Neural progenitor cell (in vitro differentiated cells): ENCODE measurements at regions not wholly inside any gene's neighbourhood (a gene's known extent, or its start where the extent isn't known, plus 50 kb on each side); places are given as distances from the start of the nearest gene placed in this dataset.

ENCODE experiments used
- DNase-seq: peaks from one replicate; pipeline ENCODE4 v3.0.0-alpha.2; 2016; ENCODE audit warnings: low spot score
- H2AFZ ChIP-seq: fragments of 200-600 bp; sonication (generic); replicated peaks from 2 replicates; pipeline ENCODE4 v1.6.1; 2016; ENCODE audit warnings: antibody characterized with exemption
- H3F3A ChIP-seq: fragments of 200-600 bp; sonication (generic); 2 replicates; pipeline ENCODE4 v1.6.1; 2016; ENCODE audit warnings: antibody characterized with exemption, low read depth
- H3K27ac ChIP-seq: fragments of 200-600 bp; sonication (generic); 2 replicates; pipeline ENCODE4 v1.5.1; 2016; ENCODE audit warnings: mild to moderate bottlenecking
- H3K27me3 ChIP-seq: fragments of 200-600 bp; sonication (generic); 2 replicates; pipeline ENCODE4 v1.6.1; 2016; ENCODE audit warnings: mild to moderate bottlenecking, moderate library complexity
- H3K36me3 ChIP-seq: fragments of 200-600 bp; sonication (generic); 2 replicates; pipeline ENCODE4 v1.5.1; 2016
- H3K4me1 ChIP-seq: fragments of 200-600 bp; sonication (generic); 2 replicates; pipeline ENCODE4 v1.6.1; 2016; ENCODE audit warnings: mixed run types
- H3K4me2 ChIP-seq: fragments of 200-600 bp; sonication (generic); 2 replicates; pipeline ENCODE4 v1.6.1; 2016
- H3K4me3 ChIP-seq: fragments of 200-600 bp; sonication (generic); 2 replicates; pipeline ENCODE4 v1.5.1; 2016
- H3K79me2 ChIP-seq: fragments of 200-600 bp; sonication (generic); 2 replicates; pipeline ENCODE4 v1.6.1; 2016; ENCODE audit warnings: low read depth
- H3K9ac ChIP-seq: fragments of 200-600 bp; sonication (generic); 2 replicates; pipeline ENCODE4 v1.6.1; 2016
- H3K9me3 ChIP-seq: fragments of 200-600 bp; sonication (generic); 2 replicates; pipeline ENCODE4 v1.5.1; 2016; ENCODE audit warnings: low read depth
- H4K20me1 ChIP-seq: fragments of 200-600 bp; sonication (generic); 2 replicates; pipeline ENCODE4 v1.6.1; 2016; ENCODE audit warnings: low read depth
- H3K27ac Mint-ChIP-seq: 3 replicates; pipeline ENCODE4 v1.8.0; 2021; ENCODE audit warnings: mixed read lengths
- H3K27me3 Mint-ChIP-seq: 2 replicates; pipeline ENCODE4 v1.8.0; 2022; ENCODE audit warnings: low read depth, mild to moderate bottlenecking, inconsistent platforms, moderate library complexity, mixed read lengths; ENCODE audit not compliant: insufficient read depth
- H3K36me3 Mint-ChIP-seq: 3 replicates; pipeline ENCODE4 v1.8.0; 2021; ENCODE audit warnings: mixed read lengths
- H3K4me1 Mint-ChIP-seq: 3 replicates; pipeline ENCODE4 v1.8.0; 2021; ENCODE audit warnings: mixed read lengths
- H3K4me3 Mint-ChIP-seq: 3 replicates; pipeline ENCODE4 v1.8.0; 2021; ENCODE audit warnings: mild to moderate bottlenecking, moderate library complexity, mixed read lengths
- H3K9me3 Mint-ChIP-seq: 3 replicates; pipeline ENCODE4 v1.8.0; 2020; ENCODE audit warnings: mixed read lengths
- EZH2 ChIP-seq: fragments of 200-600 bp; sonication (generic); IDR thresholded peaks from 2 replicates; pipeline ENCODE4 v1.6.1; 2017; ENCODE audit warnings: antibody characterized with exemption, mild to moderate bottlenecking, moderate library complexity
- EZH2phosphoT487 ChIP-seq: fragments of 200-600 bp; sonication (generic); IDR thresholded peaks from 2 replicates; pipeline ENCODE4 v1.6.1; 2017; ENCODE audit warnings: antibody characterized with exemption
- TF ChIP-seq, protein P1 (sequence below): fragments of 200-600 bp; sonication (generic); IDR thresholded peaks from 2 replicates; pipeline ENCODE4 v1.5.1; 2017; ENCODE audit warnings: antibody characterized with exemption, mild to moderate bottlenecking

DNA sequence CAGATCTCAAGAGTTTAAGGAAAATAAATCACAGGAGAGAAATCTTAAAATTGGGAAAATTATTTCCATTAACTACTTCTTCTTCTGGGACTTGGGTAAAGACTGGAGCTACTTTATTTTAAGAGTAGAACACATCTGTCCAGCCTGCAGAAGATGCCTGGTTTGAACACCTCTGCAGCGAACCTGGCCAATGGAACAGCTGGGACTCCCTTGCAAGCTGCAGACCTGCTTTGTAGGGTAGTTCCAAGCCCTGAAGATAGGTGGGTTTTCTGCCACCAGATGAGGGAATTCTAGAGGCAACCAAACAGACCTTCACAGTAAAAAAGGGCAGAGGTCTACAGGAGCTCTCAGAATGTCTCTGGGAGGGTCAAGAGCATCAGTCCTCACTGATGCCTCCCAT, 86.5 kb upstream of the CACNA1E start:
- H3K4me3 ChIP-seq, result no peak overlapping the region
- no peaks in the 10 kb centered on the region for H3K27me3 ChIP-seq
- Mint-ChIP-seq H3K36me3 (no peaks in the 10 kb centered on the region), H3K9me3 (no peaks in the 10 kb centered on the region), H3K4me1 (peaks cover 6% of the 10 kb centered on the region), H3K4me3 (no peak overlapping the region), H3K27me3 (no peaks in the 10 kb centered on the region), H3K27ac (no peak overlapping the region)
- H3K27ac ChIP-seq, result no peak overlapping the region
- H4K20me1 ChIP-seq, result no peaks in the 10 kb centered on the region
- no peaks in the 10 kb centered on the region for H3K36me3 ChIP-seq
- H3K4me2 ChIP-seq, result no peak overlapping the region
- no peaks in the 10 kb centered on the region for H3K79me2 ChIP-seq
- no peak for DNase-seq
- no peaks in the 10 kb centered on the region for H3F3A ChIP-seq
- H3K9ac ChIP-seq, result no peak overlapping the region
- H2AFZ ChIP-seq, result no peak overlapping the region
- H3K4me1 ChIP-seq, result no peaks in the 10 kb centered on the region
- TF ChIP-seq EZH2phosphoT487 (no peak), EZH2 (no peak)
- TF ChIP-seq, protein P1, sequence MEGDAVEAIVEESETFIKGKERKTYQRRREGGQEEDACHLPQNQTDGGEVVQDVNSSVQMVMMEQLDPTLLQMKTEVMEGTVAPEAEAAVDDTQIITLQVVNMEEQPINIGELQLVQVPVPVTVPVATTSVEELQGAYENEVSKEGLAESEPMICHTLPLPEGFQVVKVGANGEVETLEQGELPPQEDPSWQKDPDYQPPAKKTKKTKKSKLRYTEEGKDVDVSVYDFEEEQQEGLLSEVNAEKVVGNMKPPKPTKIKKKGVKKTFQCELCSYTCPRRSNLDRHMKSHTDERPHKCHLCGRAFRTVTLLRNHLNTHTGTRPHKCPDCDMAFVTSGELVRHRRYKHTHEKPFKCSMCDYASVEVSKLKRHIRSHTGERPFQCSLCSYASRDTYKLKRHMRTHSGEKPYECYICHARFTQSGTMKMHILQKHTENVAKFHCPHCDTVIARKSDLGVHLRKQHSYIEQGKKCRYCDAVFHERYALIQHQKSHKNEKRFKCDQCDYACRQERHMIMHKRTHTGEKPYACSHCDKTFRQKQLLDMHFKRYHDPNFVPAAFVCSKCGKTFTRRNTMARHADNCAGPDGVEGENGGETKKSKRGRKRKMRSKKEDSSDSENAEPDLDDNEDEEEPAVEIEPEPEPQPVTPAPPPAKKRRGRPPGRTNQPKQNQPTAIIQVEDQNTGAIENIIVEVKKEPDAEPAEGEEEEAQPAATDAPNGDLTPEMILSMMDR, result no peak
- H3K9me3 ChIP-seq, result no peaks in the 10 kb centered on the region

DNA sequence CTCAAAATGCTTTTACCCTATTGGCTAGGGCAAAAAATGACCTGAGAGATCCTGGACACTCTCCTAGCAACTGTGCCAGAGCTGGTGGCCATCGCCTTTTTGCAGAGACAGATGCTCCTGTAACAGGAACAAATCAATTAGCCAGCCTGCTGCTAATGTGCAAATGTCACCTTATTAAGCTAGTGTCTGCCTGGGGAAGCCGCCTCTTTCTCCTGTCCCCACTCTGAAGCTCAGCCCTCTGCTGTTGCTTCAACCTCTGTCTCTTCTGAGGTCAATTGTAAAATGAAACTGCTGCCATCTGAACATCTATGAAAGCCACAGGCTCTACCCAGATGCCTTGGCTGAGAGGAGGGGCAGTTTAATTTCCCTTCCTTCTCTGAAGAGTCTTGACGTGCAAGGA, 85.5 kb upstream of the CACNA1E start:
- Histone ChIP-seq H3K4me3 (no peak overlapping the region), H3K27me3 (no peaks in the 10 kb centered on the region), H3K36me3 (no peaks in the 10 kb centered on the region), H3K4me1 (no peaks in the 10 kb centered on the region), H3K9ac (no peak overlapping the region), H3K79me2 (no peaks in the 10 kb centered on the region), H3F3A (no peaks in the 10 kb centered on the region), H3K27ac (no peak overlapping the region), H4K20me1 (no peaks in the 10 kb centered on the region), H2AFZ (peak overlapping the region; percentile 45), H3K4me2 (no peak overlapping the region), H3K9me3 (no peaks in the 10 kb centered on the region)
- no peak for DNase-seq
- H3K27ac Mint-ChIP-seq, result no peak overlapping the region
- peaks cover 2% of the 10 kb centered on the region for H3K27me3 Mint-ChIP-seq
- peaks cover 6% of the 10 kb centered on the region for H3K4me1 Mint-ChIP-seq
- no peak overlapping the region for H3K4me3 Mint-ChIP-seq
- TF ChIP-seq, protein P1, result no peak
- TF ChIP-seq EZH2phosphoT487 (no peak), EZH2 (no peak)
- no peaks in the 10 kb centered on the region for H3K36me3 Mint-ChIP-seq
- H3K9me3 Mint-ChIP-seq, result no peaks in the 10 kb centered on the region

DNA sequence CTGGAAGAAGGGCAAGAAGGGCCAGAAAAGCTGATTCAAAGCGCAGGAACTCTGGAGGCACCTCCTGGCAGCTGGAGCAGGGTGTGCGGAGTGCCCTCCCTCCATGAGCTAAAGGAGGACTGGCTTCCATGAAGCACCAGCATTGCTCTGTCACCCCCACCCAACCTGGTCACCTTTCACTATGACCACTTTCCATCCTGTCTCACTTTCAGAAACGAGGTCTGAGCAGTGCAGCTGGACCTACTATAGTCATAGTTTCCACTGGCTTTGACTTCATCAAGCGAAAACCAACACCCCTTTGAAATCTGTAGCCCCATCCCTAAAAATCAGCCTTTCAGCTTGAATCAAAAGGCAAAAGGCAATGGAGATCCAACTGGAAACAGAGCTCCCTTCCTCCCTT, 84.8 kb upstream of the CACNA1E start:
- Histone ChIP-seq H3K4me1 (no peaks in the 10 kb centered on the region), H3K4me3 (no peak overlapping the region), H3K36me3 (no peaks in the 10 kb centered on the region), H4K20me1 (no peaks in the 10 kb centered on the region), H3K27me3 (no peaks in the 10 kb centered on the region), H3F3A (no peaks in the 10 kb centered on the region), H3K79me2 (no peaks in the 10 kb centered on the region), H2AFZ (no peak overlapping the region), H3K9me3 (no peaks in the 10 kb centered on the region), H3K9ac (no peak overlapping the region), H3K27ac (no peak overlapping the region), H3K4me2 (no peak overlapping the region)
- Mint-ChIP-seq H3K4me3 (no peak overlapping the region), H3K36me3 (no peaks in the 10 kb centered on the region), H3K27me3 (peaks cover 2% of the 10 kb centered on the region), H3K9me3 (no peaks in the 10 kb centered on the region), H3K4me1 (peaks cover 6% of the 10 kb centered on the region), H3K27ac (no peak overlapping the region)
- TF ChIP-seq EZH2, result no peak
- TF ChIP-seq, protein P1, result no peak
- no peak for TF ChIP-seq EZH2phosphoT487
- DNase-seq, result no peak
